MM.1S (cell line): ENCODE measurements at regions not wholly inside any gene's neighbourhood (a gene's known extent, or its start where the extent isn't known, plus 50 kb on each side); places are given as distances from the start of the nearest gene placed in this dataset.

Experiments
- EZH2 ChIP-seq: fragments of 300-600 bp; sonication (generic); optimal IDR thresholded peaks from 2 replicates; pipeline ENCODE3; 2017; ENCODE audit warnings: low read depth, mild to moderate bottlenecking, antibody characterized with exemption, low read length, mixed read lengths
- EZH2phosphoT487 ChIP-seq: fragments of 300-600 bp; sonication (generic); IDR thresholded peaks from 2 replicates; pipeline ENCODE4 v1.6.1; 2018; ENCODE audit warnings: antibody characterized with exemption, low read length
- TF ChIP-seq, protein P1 (sequence below): fragments of 300-600 bp; sonication (generic); IDR thresholded peaks from 2 replicates; pipeline ENCODE4 v1.5.1; 2016; ENCODE audit warnings: antibody characterized with exemption, low read length, mixed read lengths

GRCh38 chr6:137970368-137970767 is 103.3 kb downstream of the TNFAIP3 start:
- TF ChIP-seq, protein P1, sequence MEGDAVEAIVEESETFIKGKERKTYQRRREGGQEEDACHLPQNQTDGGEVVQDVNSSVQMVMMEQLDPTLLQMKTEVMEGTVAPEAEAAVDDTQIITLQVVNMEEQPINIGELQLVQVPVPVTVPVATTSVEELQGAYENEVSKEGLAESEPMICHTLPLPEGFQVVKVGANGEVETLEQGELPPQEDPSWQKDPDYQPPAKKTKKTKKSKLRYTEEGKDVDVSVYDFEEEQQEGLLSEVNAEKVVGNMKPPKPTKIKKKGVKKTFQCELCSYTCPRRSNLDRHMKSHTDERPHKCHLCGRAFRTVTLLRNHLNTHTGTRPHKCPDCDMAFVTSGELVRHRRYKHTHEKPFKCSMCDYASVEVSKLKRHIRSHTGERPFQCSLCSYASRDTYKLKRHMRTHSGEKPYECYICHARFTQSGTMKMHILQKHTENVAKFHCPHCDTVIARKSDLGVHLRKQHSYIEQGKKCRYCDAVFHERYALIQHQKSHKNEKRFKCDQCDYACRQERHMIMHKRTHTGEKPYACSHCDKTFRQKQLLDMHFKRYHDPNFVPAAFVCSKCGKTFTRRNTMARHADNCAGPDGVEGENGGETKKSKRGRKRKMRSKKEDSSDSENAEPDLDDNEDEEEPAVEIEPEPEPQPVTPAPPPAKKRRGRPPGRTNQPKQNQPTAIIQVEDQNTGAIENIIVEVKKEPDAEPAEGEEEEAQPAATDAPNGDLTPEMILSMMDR = no peak
- TF ChIP-seq EZH2 (no peak), EZH2phosphoT487 (no peak)
